C1 segment of cervical spinal cord (tissue), 14 donors: ENCODE measurements at regions not wholly inside any gene's neighbourhood (a gene's known extent, or its start where the extent isn't known, plus 50 kb on each side); places are given as distances from the start of the nearest gene placed in this dataset.
A peak's percentile ranks its signal among the peaks of the same experiment; 100 is the strongest.

Experiments used
- DNase-seq, 14 donors: peaks; one replicate each; lab custom pipeline; 2025; lab: John Stamatoyannopoulos, UW

DNA sequence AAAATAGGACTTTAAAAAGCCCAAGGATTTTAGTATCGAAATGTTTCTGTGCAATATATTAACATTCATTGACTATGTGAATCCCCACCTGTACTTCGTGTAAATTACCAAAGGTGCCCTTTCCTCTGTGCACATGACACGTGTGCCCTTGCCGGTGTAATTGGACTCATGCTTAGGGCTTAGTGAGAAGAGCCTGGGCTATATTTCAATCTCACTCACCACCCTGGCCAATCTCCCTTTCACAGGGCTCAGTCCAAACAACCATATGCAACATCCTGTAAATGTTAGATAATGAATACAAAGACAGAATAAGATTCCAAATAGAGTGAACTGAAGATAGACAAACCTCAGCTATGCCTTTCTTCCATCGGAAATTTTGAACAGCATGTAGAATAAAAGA is 564.3 kb downstream of the USP25 start:
- no peak for DNase-seq

DNA sequence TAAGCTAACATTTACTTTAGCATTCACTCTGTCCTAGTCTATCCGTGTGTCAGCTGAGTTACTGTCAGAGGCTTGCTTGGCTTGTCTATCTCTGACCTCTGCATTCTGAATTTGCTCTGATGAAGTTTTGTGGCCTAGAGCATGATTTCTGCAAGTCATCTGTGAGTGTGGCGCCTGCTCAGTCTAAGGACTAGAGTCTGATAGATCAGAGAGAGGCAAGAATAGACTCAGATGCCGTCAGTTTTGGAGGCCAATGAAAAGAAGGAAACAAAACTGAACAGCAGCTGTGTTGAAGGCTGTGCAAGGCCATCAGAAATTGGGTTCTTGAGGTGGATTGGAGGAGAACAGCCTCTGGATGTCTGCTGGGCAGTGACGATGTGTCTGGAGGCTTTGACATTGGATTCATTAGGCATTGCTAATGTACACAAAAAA is 573.1 kb downstream of the USP25 start:
- DNase-seq: peak in 8 of 14 donors; percentile 17 to 60 (median 49)

DNA sequence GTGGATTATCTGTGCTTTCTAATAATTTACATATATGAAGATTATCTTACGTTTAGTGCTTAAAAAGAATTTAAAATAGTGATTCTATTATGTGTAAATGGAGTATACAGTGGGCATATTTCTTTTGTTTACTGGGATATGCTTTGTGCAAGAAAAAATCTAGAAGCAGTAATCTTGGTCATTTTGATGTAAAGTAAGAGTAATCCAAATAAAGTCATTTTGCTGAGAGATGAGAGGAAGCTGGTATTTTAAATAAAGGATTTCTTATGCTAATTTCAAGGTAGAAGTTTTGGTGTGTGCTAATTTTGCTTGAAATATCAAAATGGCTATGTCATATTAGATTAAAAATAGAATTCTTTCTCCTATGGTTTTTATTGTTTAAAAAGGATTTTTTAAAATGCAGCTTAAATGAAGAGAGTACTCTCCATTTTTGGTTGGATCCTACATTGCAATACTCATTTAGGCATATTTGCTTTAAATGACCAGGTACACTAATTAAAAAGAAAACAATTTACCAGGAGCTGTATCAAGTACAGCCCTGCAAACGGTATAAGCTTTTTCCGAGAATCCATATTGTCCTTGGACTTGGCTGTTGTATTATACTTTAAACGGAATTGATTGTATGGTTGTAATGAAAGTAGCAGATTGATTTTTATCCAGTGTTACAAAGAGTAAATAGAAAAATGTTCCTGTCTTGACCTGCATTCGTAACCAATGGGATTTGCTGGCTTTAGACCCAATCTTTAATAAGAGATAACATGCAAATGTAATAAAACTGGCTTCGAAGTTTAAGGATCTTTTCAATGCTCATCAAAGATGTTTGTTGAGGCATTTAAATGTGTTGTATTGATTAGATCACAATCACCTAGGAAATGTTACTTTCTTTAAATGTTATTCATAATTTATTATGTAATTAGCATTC is 574.7 kb downstream of the USP25 start:
- DNase-seq: no peak

DNA sequence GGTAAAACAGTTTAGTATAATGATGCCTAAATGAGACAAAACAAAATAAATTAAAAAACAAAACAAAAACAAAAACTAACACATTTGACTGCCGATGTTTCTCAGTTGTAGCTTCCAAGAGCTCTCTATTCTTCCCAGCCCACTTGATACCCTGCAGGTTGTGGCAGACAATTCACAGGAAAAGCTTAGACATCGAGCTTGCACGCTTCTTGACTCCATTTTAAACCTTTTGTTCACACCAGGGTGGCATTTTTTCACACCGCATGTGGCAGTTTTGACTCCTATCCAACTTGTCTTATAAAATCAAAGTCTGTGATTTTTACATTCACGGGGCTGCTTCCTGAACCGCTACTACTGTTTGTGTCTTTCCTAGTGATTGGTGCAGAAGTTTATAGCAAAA is 575.9 kb downstream of the USP25 start:
- DNase-seq: peak in 6 of 14 donors; percentile 10 to 55 (median 42)

DNA sequence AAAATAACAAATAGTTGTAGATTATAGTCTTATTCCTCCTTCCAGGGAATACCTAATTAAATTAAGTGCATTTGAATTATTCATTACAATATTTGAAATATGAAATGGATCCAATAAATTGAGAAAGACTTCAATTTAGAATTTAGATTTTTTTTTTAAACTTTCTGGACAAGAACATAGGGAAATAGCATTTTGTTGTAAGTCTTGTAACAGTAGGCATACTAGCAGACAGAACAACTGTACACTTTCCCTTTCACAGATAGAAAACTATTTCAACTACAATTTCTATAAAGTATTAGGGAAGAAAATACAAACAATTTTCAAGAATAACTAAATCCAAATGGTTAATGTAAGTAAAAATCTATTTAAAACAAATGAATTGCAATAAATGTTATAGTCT is 577.5 kb downstream of the USP25 start:
- DNase-seq: no peak

DNA sequence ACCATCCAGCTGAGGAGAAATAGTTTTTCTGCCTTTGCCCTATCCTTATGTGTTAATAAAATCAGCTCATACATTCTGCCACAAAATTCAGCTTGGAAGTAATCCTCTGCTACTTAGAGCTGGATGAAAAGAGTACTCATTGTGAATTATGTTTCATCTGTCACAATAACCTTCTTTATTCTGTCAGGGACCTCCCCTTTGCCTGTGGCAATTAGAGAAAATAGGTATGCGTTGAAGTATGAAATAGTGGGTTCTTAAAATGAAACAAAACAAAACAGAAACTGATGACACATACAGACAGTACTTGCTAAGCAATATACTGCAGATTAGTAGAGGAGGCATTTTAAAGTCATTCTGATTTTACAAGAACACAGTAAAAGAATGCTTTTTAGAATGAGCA is 578.5 kb downstream of the USP25 start:
- peak in 2 of 14 donors; percentile 22 to 34 for DNase-seq

DNA sequence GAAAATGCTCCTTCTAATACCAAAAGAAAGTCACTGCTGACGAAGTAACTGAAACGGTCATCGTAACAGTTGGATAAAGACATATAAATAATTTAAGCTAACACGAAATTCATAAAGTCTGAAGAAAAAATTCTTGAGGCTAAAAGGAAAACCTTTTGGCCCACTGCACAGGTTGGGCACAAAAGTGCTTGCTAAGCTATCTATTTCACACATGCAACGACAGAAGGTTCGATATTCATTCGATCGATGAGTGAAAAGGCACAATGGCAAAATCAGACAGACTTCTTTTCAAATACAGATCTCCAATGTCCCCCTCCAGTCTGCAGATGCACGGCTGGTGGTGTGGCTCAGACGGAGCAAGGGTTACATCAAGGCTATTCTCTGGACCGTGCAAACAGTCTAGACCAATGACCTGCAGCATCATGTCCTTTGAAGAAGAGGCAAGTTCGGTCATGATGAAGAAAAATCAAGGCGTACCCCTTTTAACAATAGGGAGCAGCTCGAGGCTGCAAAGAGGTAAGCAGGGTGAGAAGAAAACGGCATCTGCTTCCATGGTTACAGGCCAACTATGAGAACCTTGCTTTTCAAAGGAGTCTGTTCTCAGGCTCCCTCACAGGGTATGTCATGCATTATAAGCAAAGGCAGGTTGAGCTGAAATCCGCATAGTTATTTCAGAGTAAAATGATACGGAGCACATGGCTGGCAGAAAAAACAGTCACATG is 579.6 kb downstream of the USP25 start:
- DNase-seq: peak in 9 of 14 donors; percentile 26 to 67 (median 46)

DNA sequence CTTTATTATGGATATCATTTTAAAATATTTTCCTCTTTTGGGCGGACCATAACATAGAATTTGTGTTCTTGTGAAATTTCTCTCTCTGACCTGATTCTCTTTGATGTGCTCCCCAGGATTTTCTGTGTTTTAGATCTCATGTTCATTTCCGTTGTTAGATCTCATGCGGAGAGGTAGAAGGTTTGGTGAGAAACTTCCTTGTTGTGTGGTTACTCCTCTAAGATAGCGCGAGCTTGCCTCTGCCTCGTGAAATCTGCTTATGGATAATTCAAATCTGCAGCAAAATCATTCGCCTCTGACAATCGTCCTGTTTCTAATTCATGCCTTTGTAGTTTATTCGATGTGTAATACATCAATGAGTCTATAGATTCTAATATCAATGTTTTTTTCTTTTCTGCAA is 580.4 kb downstream of the USP25 start:
- DNase-seq: peak in 1 of 14 donors; percentile 15

DNA sequence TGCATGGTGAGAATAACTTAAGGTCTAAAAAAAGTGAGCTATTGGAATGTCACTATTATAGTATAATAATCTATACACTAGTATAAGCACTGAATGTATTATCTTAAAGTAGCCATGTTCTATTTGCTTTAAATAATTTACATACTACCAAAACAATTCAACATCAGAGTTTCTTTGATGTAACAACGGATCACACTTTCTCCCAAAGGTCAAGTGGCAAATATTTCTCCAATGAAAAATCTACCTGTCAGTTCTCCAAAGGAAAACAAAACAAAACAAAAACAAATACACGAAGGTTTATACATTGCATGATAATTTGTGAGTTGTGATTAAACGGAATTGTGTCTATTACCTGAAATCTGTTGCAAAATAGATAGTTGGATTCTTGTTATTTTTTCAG is 581.4 kb downstream of the USP25 start:
- DNase-seq: no peak

DNA sequence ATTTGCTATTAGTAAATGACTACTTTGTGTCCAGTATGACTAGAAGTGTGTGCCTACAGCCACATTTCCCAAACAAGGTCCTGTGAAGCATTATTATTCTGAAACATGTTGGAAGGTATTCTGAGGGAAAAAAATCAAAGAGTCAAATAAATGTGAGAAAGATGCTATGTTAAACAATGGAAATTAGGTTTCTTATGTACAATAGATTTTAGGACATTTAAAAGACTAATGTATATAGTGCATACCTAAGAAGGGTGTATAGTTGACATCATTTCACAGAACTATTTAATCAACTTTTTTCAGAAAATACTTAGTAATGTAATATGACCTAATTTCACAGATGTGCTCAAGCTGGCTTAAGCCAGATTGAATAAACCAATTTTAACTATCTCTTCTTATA is 582.5 kb downstream of the USP25 start:
- no peak for DNase-seq

DNA sequence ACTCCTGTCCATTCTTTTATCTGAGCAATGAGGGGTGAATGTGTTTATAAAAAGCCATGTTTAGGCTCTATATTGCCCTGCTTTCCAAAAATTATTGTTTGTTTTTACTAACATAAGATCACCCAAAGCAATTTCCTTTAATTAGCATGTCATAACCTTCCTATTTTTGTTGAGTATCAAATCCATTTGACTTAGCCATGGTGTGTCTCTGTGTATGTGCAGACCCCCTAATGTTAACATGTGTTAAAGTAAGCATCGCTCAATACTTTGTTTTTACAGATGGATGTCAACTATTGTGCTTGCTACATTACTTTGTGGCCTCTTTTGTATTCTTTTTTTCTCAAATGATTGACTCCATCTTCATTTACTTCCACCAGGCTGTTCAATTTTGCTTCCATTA is 585.4 kb downstream of the USP25 start:
- DNase-seq: no peak

DNA sequence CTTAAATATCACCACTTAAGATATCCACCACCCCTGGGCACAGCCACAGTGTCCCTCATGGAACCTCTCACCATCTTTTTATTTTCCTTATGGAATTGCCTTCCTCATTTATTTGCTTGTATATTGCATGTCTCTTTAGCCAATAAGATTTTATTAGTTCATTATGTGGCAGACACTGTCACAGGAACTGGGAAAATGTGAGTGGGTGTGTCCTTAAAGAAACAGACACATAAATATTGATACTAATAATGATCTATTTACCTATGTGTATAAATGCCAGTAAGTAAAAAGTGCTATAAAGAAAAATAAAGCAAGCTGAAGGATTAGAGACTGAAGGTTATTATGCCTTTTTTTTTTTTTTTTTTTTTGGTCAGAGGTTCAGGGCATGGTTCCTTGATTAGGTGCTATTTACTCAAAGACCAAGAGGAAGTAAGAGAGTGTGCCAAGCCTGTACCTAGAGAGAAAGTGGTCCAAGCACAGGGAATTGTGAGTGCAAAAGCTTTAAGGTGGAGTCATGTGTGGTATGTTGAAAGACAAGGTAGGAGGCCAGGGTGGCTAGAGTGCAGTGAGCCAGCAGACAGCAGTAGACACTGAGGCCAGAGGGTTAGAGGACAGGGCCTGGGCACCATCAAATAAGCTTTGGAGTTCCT is 589.0 kb downstream of the USP25 start:
- DNase-seq: no peak

DNA sequence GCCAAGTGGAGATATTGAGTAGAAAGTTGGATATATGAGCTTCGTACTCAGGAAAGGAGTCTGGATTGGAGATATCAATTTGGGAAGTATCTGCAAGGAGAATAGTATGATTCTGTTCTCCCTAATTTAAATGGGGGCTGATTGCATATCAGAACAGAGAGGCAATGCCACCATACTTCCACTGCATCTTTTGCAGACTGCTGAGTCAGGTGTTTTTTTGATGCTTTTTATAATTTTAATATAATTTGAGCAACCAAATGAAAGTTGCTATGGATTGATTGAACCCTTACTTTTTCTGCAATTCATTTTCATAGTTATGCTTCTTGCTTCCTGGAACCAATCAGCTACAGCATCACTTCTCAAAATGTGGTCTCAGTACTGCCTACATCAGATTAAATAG is 590.3 kb downstream of the USP25 start:
- no peak for DNase-seq

DNA sequence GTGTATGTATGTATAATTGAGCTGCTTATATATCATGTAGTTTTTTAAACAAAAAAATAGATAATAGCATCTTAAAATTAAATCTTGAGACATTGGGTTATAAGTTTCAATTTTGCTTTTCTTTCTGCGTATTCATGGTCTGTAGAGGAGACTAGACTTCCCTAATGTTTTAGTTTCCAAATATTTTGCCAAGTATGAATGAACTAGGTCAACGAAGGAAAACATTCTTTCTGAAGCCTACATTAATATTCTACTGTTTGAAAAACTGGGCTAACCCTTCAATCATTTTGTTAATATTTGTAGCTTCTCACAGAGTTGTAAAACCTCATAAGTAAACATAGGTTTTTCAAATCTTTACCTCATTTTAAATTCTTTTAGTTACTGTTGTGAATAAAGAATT is 592.7 kb downstream of the USP25 start:
- no peak for DNase-seq

DNA sequence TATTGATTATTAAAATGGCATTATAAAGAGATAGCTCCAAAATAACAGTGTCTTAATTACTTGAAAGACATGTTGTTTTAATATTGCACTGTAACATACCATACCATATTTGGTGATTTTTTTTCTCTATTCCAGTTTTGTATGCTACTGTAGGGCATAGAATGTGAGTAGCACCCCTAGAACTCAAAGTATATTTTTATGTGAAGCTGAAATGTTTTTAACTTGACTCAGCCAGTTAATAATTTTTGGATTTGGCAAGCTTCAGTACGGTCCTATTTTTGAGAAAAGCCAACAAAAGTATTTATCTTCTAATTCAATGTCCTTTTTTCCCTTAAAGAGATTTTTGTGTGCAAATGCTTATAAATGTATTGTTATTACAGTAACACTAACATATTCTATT is 593.8 kb downstream of the USP25 start:
- no peak for DNase-seq

DNA sequence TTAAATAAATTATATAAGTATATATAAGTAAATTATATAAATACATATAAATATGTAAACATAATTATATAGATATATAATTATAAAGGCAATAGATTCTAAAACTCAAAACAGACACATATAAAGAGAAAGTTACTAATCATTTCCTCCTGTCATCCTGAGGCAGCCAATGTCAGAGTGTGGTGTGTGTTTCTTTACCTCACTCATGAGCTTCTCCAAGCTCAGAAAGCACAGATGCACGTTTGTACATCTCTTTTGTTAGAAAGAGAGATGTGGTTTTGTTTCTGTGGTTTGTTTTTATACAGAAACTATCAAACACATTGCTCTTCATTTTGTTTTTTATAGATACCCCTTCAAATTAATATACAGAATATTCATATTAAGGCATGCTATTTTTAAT is 594.8 kb downstream of the USP25 start:
- DNase-seq: no peak

DNA sequence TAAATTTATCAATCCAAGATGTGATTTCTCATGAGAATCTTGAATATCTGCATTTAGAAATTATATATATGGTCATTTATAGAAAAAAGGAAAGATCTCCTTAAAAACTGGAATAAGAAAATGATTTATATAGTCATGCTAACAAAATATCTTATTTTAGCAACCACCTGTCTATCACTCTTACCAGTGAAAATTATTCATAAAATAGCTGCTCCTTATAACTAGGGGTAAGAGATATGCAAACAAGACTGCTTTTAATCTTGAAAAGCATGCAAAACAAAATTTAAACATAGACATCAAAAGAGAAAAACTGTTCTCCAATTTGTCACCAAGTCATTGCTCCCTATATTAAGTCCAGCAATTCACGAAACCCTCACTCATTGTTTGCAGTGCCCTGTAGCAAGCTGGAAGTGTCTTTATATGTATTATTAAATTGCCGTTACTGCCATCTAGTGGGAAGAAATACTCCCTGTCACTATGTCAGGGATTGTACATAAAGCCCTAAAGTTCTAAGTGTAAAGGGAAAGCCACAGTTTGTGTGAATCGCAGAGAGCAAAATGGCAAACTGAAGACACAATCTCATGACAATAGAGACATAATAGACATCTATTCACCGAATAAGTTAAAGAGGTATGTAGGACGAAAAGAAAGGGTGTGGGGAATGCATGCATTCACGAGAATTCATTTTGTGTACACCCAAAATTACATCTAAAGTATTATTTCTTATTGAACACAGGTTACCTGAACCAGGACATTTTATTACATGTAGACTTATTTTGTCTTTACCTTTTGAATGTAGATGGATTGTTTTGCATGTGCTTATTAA is 600.5 kb downstream of the USP25 start:
- DNase-seq: peak in 3 of 14 donors; percentile 4 to 71 (median 17)

DNA sequence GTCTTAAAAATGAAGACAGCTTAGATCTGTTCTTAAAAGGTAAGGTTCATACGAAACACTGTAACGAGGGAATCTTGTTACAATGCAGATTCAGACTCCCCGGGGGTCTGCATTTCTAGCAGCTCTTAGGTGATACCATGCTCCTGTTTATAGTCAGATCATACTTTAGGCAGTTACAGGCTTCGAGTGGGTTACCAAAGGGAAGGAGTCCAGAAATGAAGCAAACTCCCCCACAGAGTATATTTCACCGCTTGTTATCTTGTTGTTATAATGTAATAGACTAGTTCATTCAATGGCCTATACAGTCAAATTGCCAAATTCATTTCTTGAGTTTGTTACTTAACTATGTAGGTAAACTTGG is 601.1 kb downstream of the USP25 start:
- DNase-seq: no peak

DNA sequence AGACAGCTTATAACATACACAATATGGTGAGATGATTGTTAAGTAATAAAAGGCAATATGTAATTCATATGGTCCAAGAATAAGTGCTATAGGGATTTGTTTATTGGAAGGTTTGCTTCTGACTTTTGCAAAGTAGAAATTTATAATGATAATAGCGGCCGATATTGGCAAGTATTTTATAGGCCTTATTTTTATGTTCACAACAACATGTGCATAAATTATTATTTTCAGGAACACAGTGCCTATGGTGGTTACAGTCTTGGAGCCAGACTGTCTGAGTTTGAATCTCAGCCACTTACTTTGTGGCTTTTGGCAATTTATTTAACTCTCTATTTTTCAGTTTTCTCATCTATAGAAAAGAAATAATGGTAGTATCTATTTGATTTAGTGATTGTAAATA is 607.5 kb downstream of the USP25 start:
- no peak for DNase-seq

DNA sequence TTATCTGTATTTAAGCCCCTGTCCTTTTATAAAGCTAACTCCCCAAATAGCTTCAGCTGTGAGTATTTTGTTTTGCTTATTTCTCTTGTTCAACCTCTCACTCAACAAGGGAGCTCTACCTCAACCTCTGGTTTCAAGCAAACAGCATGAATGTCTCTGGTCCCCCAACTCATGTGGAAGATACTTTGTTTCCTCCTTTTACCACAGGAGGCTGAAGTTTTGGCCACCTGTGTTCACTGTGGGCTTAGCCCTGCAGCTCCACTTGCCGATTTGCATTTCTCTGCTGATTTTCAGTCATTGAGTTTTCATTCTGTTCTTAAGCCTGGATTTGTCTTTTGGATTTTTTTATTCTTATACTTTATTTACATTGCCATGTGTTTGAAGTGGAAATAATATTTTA is 613.1 kb downstream of the USP25 start:
- no peak for DNase-seq

DNA sequence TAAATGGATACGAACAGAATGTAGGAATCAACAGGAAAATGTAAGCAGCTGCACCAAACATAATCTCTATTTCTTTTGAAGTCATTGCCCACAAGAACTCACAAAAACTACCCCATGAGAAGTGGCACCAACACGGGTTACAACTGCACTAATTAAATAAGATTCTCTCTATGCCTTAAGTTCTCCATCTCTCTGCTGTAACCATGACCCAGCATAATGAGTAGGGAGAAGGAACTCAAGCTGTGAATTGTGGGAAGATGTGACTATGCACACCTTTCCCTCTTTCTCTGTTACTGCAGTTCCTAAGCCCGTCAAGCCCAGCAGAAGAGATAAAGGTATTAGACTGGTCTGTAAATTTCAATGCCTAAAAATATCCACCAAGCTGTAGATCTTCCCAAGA is 614.0 kb downstream of the USP25 start:
- no peak for DNase-seq

DNA sequence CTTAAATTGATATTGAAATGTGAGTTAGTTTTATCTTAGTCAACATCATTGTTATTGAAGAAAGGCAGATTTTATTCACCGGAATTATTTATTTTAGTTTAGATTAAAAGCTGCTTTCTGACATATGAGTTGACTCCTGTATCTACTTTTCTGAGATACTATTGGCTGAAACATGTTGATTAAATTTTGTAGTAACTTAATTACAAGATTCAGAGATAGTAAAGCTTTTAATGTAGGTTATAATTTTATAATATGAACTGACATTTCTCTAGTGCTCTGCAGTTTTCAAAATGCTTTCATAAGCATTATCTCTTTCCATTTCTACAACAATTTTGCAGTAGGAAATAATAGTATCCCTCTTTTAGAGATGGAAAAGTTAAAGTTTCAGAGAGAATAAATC is 616.0 kb downstream of the USP25 start:
- no peak for DNase-seq
